ENCODE measurements at regions not wholly inside any gene's neighbourhood (a gene's known extent, or its start where the extent isn't known, plus 50 kb on each side); places are given as distances from the start of the nearest gene placed in this dataset.

- no peak for TF ChIP-seq CHD7 (IDR thresholded peaks at IDR 0.05; ENCODE audit: insufficient replicate concordance, low read length)
- no peak for TF ChIP-seq POLR2AphosphoS5 (IDR thresholded peaks at IDR 0.05; ENCODE audit: low read depth, low read length)
- TF ChIP-seq POU5F1 (IDR thresholded peaks at IDR 0.05; ENCODE audit: low read depth, low read length) = no peak
- no peak for TF ChIP-seq BACH1 (IDR thresholded peaks at IDR 0.05; ENCODE audit: low read length)
- no peak for TF ChIP-seq SRF (IDR thresholded peaks at IDR 0.05; ENCODE audit: low read depth, low read length)
- TF ChIP-seq CBX5 (IDR thresholded peaks at IDR 0.05; ENCODE audit: low read depth, low read length) = no peak
- TF ChIP-seq CHD2 (IDR thresholded peaks at IDR 0.05; ENCODE audit: low read length) = no peak
- TF ChIP-seq HDAC2 (IDR thresholded peaks at IDR 0.05; ENCODE audit: borderline replicate concordance in 1 of 2, low read depth in 2 of 2, low read length in 2 of 2) = no peak
- TF ChIP-seq POLR2A (IDR thresholded peaks at IDR 0.05; ENCODE audit: control extremely low read depth in 1 of 2, low read depth in 2 of 2, low read length in 2 of 2) = no peak
- TF ChIP-seq SP4 (IDR thresholded peaks at IDR 0.05; ENCODE audit: low read length) = no peak
- TF ChIP-seq SUZ12 (IDR thresholded peaks at IDR 0.05; ENCODE audit: low read length) = no peak
- TF ChIP-seq KDM5A (IDR thresholded peaks at IDR 0.05; ENCODE audit: low read length) = no peak
Observed at GRCh38 chr13:79194272-79194671, 211.8 kb downstream of the RBM26 start (continued).

All from H1 (cell line).